ENCODE measurements at regions not wholly inside any gene's neighbourhood (a gene's known extent, or its start where the extent isn't known, plus 50 kb on each side); places are given as distances from the start of the nearest gene placed in this dataset.

GRCh38 chr9:74035786-74036185, 461.3 kb upstream of the RORB start:
- no peaks in the 10 kb centered on the region for H3K79me2 ChIP-seq (ENCODE audit: control insufficient read depth, low read length)
- H3K27ac ChIP-seq (ENCODE audit: low read depth, low read length), result no peak overlapping the region
- no peaks in the 10 kb centered on the region for H3F3A ChIP-seq (ENCODE audit: control insufficient read depth, insufficient read depth)
- H3K4me1 ChIP-seq (ENCODE audit: control insufficient read depth, low read length), result no peaks in the 10 kb centered on the region
- H3K36me3 ChIP-seq (ENCODE audit: control insufficient read depth, low read length), result no peaks in the 10 kb centered on the region
- no peaks in the 10 kb centered on the region for H3K9me3 ChIP-seq (ENCODE audit: control insufficient read depth, insufficient read depth, low read length)
- H3K27me3 ChIP-seq (ENCODE audit: control insufficient read depth, low read length), result no peaks in the 10 kb centered on the region
- no peaks in the 10 kb centered on the region for H3K9me2 ChIP-seq (replicated peaks; ENCODE audit: control insufficient read depth, low read length)
- no peak for TF ChIP-seq EZH2phosphoT487 (IDR thresholded peaks at IDR 0.05; ENCODE audit: borderline replicate concordance, low read length)
- TF ChIP-seq, protein P1, sequence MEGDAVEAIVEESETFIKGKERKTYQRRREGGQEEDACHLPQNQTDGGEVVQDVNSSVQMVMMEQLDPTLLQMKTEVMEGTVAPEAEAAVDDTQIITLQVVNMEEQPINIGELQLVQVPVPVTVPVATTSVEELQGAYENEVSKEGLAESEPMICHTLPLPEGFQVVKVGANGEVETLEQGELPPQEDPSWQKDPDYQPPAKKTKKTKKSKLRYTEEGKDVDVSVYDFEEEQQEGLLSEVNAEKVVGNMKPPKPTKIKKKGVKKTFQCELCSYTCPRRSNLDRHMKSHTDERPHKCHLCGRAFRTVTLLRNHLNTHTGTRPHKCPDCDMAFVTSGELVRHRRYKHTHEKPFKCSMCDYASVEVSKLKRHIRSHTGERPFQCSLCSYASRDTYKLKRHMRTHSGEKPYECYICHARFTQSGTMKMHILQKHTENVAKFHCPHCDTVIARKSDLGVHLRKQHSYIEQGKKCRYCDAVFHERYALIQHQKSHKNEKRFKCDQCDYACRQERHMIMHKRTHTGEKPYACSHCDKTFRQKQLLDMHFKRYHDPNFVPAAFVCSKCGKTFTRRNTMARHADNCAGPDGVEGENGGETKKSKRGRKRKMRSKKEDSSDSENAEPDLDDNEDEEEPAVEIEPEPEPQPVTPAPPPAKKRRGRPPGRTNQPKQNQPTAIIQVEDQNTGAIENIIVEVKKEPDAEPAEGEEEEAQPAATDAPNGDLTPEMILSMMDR (IDR thresholded peaks at IDR 0.05; ENCODE audit: low read depth, low read length, poor library complexity, severe bottlenecking), result no peak
- H3K4me3 ChIP-seq (ENCODE audit: low read length), result no peak overlapping the region
- no peaks in the 10 kb centered on the region for H4K20me1 ChIP-seq (ENCODE audit: control insufficient read depth, insufficient read depth, low read depth, low read length)
- no peak overlapping the region for H3K4me2 ChIP-seq (ENCODE audit: low read length)

GRCh38 chr9:74036549-74037231, 460.4 kb upstream of the RORB start:
- Histone ChIP-seq H3K36me3 (ENCODE audit: control insufficient read depth, low read length) (no peaks in the 10 kb centered on the region), H3K9me2 (replicated peaks; ENCODE audit: control insufficient read depth, low read length) (no peaks in the 10 kb centered on the region)

GRCh38 chr9:74037274-74037673, 459.9 kb upstream of the RORB start:
- Histone ChIP-seq H3F3A (ENCODE audit: control insufficient read depth, insufficient read depth) (no peaks in the 10 kb centered on the region), H3K4me2 (ENCODE audit: low read length) (no peak overlapping the region), H3K9me3 (ENCODE audit: control insufficient read depth, insufficient read depth, low read length) (no peaks in the 10 kb centered on the region), H3K27ac (ENCODE audit: low read depth, low read length) (no peak overlapping the region), H3K4me1 (ENCODE audit: control insufficient read depth, low read length) (no peaks in the 10 kb centered on the region), H3K4me3 (ENCODE audit: low read length) (no peak overlapping the region), H3K9me2 (replicated peaks; ENCODE audit: control insufficient read depth, low read length) (no peaks in the 10 kb centered on the region), H3K27me3 (ENCODE audit: control insufficient read depth, low read length) (no peaks in the 10 kb centered on the region), H3K79me2 (ENCODE audit: control insufficient read depth, low read length) (no peaks in the 10 kb centered on the region), H4K20me1 (ENCODE audit: control insufficient read depth, insufficient read depth, low read depth, low read length) (no peaks in the 10 kb centered on the region), H3K36me3 (ENCODE audit: control insufficient read depth, low read length) (no peaks in the 10 kb centered on the region)
- TF ChIP-seq, protein P1 (IDR thresholded peaks at IDR 0.05; ENCODE audit: low read depth, low read length, poor library complexity, severe bottlenecking), result no peak
- no peak for TF ChIP-seq EZH2phosphoT487 (IDR thresholded peaks at IDR 0.05; ENCODE audit: borderline replicate concordance, low read length)

More at GRCh38 chr9:74036549-74037231, 460.4 kb upstream of the RORB start:
- Histone ChIP-seq H3K27me3 (ENCODE audit: control insufficient read depth, low read length) (no peaks in the 10 kb centered on the region), H3K4me2 (ENCODE audit: low read length) (no peak overlapping the region), H3K4me1 (ENCODE audit: control insufficient read depth, low read length) (no peaks in the 10 kb centered on the region), H3K27ac (ENCODE audit: low read depth, low read length) (no peak overlapping the region), H4K20me1 (ENCODE audit: control insufficient read depth, insufficient read depth, low read depth, low read length) (no peaks in the 10 kb centered on the region), H3K79me2 (ENCODE audit: control insufficient read depth, low read length) (no peaks in the 10 kb centered on the region), H3K9me3 (ENCODE audit: control insufficient read depth, insufficient read depth, low read length) (no peaks in the 10 kb centered on the region), H3K4me3 (ENCODE audit: low read length) (no peak overlapping the region), H3F3A (ENCODE audit: control insufficient read depth, insufficient read depth) (no peaks in the 10 kb centered on the region)
- TF ChIP-seq, protein P1 (IDR thresholded peaks at IDR 0.05; ENCODE audit: low read depth, low read length, poor library complexity, severe bottlenecking), result no peak
- no peak for TF ChIP-seq EZH2phosphoT487 (IDR thresholded peaks at IDR 0.05; ENCODE audit: borderline replicate concordance, low read length)

All from DOHH2 (cell line).